Fibroblast of pulmonary artery (primary cell): ENCODE measurements at regions not wholly inside any gene's neighbourhood (a gene's known extent, or its start where the extent isn't known, plus 50 kb on each side); places are given as distances from the start of the nearest gene placed in this dataset.
A peak's percentile ranks its signal among the peaks of the same experiment; 100 is the strongest.
"Not testable (repeated sequence)": the region's sequence is repeated elsewhere in the genome, so short reads cannot be mapped to it uniquely, and the experiment has no call there.

Experiments used
- DNase-seq: peaks from one replicate; pipeline ENCODE4 v3.0.0-alpha.2; 2010; ENCODE audit warnings: low read depth
- H3K4me3 ChIP-seq: replicated peaks from 2 replicates; pipeline ENCODE4 v1.5.1; 2011; ENCODE audit warnings: low read depth, mild to moderate bottlenecking, control low read depth, low read length, moderate library complexity
- TF ChIP-seq, protein P1 (sequence below): IDR thresholded peaks from 2 replicates; pipeline ENCODE4 v1.5.1; 2011; ENCODE audit warnings: mild to moderate bottlenecking, control low read depth, low read length, inconsistent platforms; ENCODE audit errors: missing control alignments

DNA sequence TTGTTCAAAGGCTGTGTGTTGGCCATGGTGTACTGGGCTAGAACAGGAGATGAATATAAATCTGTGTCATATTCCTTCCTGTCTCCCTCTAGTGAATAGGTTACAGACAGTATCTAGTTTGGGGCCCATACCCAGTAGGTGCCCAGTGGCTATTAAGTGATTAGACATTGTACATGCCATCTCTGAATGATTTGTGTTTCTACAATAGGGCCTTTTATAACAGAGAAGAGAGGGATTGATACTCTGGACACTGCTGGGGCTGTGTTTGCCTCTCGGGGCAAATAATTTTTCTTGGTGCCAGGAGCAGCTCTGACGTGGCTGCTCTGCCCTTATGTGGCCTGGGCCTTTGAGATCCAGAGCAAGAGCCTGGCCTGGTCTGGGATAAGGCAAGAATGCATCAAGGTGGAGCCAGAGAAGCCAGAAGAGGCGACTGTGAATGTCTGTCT, 403.1 kb downstream of the SPRY2 start:
- DNase-seq = no peak
- H3K4me3 ChIP-seq = no peak overlapping the region
- TF ChIP-seq, protein P1, sequence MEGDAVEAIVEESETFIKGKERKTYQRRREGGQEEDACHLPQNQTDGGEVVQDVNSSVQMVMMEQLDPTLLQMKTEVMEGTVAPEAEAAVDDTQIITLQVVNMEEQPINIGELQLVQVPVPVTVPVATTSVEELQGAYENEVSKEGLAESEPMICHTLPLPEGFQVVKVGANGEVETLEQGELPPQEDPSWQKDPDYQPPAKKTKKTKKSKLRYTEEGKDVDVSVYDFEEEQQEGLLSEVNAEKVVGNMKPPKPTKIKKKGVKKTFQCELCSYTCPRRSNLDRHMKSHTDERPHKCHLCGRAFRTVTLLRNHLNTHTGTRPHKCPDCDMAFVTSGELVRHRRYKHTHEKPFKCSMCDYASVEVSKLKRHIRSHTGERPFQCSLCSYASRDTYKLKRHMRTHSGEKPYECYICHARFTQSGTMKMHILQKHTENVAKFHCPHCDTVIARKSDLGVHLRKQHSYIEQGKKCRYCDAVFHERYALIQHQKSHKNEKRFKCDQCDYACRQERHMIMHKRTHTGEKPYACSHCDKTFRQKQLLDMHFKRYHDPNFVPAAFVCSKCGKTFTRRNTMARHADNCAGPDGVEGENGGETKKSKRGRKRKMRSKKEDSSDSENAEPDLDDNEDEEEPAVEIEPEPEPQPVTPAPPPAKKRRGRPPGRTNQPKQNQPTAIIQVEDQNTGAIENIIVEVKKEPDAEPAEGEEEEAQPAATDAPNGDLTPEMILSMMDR = no peak

DNA sequence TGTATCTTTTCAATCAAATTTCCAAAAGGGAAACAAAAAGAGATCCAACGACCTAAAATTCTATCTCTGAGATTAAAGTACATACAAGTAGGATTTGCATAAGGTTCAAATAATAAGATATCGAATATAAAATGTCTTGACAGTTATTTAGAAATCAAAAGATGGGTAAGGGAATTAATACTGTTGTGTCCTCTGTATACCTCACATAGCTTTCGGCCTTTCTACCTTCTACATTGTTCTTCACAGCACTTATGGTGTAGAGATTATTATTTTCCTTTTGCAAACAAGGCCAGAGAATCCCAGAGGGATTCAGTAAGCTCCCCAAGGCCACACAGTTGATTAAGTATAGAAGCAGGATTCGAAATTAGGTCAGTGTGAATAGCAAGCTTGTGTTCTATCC, 403.6 kb downstream of the SPRY2 start:
- H3K4me3 ChIP-seq = no peak overlapping the region
- TF ChIP-seq, protein P1 = no peak
- no peak for DNase-seq

DNA sequence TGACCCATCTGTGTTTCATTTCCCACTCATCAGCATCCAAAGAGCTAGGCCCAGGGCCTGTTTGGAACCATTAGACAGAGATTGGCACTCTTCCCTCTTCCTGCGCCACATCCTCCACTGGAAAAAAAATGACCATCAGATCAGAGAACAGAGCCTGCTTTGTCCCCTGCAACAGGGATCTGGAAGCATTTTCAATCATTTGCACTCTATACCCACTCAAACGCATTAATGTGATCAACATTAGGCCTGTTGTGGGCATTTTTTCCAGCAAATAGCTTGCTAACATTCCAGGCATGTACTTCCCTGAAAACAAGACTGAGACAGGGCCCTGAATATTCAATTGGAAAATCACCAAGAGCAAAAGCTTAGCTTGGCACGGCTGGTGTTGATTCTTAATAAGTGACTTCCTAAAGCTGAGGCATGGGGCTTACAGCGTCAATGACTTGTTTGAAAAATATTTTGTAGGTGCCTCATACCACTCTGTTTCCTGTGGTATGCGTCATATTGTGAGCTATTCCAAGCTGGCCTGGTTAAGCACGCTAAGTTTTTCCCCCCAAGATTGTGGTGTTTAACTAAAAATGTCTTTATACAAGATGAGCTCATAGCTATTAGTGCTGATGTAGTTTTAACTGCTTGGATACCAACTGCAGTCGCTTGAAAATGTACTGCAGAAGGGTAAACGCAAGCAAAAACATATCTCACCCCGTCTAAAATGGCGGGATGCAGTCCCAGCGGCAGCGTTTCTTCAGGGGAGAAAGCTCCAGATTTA, 404.4 kb downstream of the SPRY2 start:
- TF ChIP-seq, protein P1 = no peak
- H3K4me3 ChIP-seq = no peak overlapping the region
- peak; percentile 99 for DNase-seq

DNA sequence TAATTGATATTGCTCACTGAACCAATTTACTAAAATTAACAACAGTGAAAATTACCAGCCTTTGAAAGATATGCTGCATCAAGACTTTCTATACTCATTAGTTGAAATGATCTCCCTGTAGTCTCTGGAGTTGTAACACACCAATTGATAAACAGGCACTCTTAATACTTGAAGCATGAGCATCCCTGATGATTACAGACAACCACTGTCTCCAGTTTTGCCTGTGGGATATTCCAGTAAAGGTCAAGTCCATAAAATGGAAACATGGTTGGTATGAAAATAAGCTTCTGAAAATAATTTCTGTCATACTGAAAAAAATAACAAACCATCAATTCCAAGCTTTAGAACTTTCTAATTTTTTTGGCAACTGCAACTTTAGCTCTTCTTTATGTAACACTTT, 405.8 kb downstream of the SPRY2 start:
- no peak overlapping the region for H3K4me3 ChIP-seq
- no peak for DNase-seq
- TF ChIP-seq, protein P1 = no peak

DNA sequence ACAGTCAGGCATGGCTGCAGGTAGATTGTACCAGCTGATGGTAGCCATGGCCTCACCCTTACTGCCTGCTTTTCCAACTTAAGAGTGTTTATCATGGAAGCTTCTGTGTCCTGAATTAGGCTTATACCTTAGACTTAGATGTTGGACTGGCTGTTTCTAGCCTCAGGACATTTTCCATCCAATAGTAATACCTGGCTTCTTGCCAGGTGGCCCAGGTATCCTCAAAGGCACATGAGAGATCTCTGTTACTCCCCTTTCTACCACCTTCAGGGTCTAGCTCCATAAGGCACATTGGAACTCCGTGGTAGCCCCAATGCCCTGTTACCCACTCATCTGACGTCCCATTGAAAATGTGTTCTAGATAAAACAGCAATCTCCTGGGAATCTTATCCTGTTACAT, 407.5 kb downstream of the SPRY2 start:
- no peak overlapping the region for H3K4me3 ChIP-seq
- TF ChIP-seq, protein P1 = no peak
- no peak for DNase-seq

DNA sequence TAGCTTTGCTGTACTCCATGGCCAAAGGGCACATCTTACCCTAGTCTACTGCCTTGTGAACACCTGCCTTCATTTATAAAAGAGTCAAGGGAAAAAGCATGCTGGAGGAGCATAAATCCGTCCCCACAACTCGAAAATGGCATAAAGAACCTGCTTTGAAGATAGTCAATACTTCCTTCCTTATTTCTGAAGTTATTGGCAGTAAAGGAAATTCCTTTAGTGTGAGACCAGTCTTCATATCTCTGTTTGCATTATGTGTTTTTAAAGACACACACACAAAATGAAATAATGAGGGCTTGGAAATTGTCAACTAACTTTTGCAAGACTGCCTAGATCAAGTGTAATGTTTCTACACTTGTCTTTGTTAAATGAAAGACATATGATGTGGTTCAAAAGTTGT, 408.4 kb downstream of the SPRY2 start:
- TF ChIP-seq, protein P1 = no peak
- no peak overlapping the region for H3K4me3 ChIP-seq
- peak; percentile 26 for DNase-seq

DNA sequence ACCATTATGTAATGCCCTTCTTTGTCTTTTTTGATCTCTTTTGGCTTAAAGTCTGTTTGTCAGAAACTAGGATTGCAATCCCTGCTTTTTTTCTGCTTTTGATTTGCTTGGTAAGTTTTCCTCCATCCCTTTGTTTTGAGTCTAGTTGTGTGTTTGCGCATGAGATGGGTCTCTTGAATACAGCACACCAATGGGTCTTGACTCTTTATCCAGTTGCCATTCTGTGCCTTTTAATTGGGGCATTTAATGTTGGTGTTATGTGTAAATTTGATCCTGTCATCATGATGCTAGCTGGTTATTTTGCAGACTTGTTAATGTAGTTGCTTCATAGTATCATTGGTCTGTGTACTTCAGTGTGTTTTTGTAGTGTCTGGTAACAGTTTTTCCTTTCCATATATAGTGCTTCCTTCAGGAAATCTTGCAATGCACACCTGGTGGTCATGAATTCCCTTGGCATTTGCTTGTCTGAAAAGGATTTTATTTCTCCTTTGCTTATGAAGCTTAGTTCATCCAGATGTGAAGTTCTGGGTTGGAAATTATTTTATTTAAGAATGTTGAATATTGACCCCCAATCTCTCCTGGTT, 416.9 kb downstream of the SPRY2 start:
- not testable (repeated sequence) for DNase-seq, H3K4me3 ChIP-seq
